Fibroblast of the aortic adventitia (primary cell): ENCODE measurements at regions not wholly inside any gene's neighbourhood (a gene's known extent, or its start where the extent isn't known, plus 50 kb on each side); places are given as distances from the start of the nearest gene placed in this dataset.

ENCODE experiments used
- DNase-seq: peaks from one replicate; pipeline ENCODE4 v3.0.0-alpha.2; 2010; ENCODE audit warnings: low read depth
- H3K4me3 ChIP-seq: 2 replicates; pipeline ENCODE4 v1.5.1; 2011; ENCODE audit warnings: low read depth, mild to moderate bottlenecking, control low read depth, low read length, moderate library complexity
- TF ChIP-seq, protein P1 (sequence below): IDR thresholded peaks from 2 replicates; pipeline ENCODE4 v1.5.1; 2011; ENCODE audit warnings: mild to moderate bottlenecking, low read length, control low read depth, inconsistent platforms; ENCODE audit not compliant: insufficient read depth

DNA sequence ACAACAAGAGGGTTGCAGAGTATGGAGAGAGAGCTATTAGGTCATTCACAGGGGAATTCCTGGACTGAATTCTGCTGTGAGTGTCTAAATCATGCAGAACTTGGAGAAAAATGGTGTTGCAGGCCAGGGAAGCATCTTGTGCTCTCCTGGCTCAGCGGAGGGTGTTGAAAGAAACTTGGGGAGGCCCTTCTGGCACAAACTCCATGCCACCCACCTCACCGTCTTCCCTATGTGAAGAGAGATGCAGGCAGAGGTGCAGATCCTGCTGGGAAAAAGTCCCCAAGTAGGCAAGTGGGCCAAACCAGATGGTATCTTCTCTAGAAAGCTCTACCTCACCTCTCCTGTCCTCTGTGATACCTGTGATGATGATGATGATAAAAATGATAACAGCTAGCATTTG lies 604.3 kb upstream of the API5 start:
- TF ChIP-seq, protein P1, sequence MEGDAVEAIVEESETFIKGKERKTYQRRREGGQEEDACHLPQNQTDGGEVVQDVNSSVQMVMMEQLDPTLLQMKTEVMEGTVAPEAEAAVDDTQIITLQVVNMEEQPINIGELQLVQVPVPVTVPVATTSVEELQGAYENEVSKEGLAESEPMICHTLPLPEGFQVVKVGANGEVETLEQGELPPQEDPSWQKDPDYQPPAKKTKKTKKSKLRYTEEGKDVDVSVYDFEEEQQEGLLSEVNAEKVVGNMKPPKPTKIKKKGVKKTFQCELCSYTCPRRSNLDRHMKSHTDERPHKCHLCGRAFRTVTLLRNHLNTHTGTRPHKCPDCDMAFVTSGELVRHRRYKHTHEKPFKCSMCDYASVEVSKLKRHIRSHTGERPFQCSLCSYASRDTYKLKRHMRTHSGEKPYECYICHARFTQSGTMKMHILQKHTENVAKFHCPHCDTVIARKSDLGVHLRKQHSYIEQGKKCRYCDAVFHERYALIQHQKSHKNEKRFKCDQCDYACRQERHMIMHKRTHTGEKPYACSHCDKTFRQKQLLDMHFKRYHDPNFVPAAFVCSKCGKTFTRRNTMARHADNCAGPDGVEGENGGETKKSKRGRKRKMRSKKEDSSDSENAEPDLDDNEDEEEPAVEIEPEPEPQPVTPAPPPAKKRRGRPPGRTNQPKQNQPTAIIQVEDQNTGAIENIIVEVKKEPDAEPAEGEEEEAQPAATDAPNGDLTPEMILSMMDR: no peak
- no peak for DNase-seq
- H3K4me3 ChIP-seq: no peak overlapping the region

DNA sequence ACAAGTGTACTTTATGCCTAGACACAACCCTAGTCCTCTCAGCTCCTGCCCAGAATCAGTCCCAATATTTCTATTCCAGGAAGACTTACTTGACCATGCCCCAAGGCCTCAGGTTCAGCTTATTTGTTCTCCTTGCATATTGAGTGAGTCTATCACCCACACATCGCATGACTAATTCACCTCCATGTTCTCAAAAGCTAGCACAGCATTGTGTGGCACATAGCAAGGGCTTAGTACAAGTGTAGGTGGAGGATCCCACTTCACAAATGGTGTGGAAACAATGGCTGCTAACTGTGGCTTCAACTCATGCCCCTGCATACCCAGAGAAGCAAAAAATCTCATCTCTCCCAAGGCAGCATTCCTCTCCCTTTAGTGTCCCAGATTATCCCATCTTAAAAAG lies 602.6 kb upstream of the API5 start:
- no peak overlapping the region for H3K4me3 ChIP-seq
- TF ChIP-seq, protein P1: no peak
- DNase-seq: no peak

DNA sequence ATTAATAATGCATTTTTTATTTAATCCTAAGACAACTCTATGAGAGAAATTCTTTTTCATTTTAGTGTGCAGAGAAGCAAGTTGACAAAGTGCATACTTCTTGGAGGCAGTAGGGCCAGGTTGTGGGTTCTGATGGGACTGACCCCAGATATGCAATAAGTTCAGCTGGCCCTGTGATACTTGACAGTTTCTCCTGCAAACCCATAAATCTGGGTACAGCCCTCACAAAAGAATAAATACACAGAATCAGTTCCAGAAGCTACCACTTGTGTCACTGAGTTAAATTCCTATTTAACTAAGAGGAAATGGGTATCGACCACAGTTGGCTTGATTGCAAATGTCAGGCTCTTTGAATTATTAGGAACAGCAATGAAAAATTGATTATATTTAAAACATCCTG lies 598.5 kb upstream of the API5 start:
- TF ChIP-seq, protein P1: no peak
- DNase-seq: no peak
- H3K4me3 ChIP-seq: no peak overlapping the region

DNA sequence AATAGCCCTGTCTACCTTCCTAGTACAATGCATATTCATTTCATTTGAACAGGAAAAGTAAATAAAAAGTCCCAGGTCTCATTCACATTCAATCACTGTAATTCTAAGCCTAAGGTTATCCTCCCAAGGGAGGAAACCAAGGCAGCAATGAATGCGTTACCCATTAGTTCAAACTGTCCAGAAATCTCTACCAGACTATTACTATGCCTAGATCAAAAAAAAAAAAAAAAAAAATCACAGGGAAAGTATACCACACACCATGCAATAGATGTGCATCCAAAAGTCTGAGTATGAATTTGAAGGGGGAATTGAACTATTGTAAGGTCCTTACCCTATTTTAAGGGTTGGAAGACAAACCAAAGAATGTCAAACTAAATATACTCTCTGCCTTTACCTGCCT lies 598.0 kb upstream of the API5 start:
- H3K4me3 ChIP-seq: no peak overlapping the region
- DNase-seq: no peak
- TF ChIP-seq, protein P1: no peak

DNA sequence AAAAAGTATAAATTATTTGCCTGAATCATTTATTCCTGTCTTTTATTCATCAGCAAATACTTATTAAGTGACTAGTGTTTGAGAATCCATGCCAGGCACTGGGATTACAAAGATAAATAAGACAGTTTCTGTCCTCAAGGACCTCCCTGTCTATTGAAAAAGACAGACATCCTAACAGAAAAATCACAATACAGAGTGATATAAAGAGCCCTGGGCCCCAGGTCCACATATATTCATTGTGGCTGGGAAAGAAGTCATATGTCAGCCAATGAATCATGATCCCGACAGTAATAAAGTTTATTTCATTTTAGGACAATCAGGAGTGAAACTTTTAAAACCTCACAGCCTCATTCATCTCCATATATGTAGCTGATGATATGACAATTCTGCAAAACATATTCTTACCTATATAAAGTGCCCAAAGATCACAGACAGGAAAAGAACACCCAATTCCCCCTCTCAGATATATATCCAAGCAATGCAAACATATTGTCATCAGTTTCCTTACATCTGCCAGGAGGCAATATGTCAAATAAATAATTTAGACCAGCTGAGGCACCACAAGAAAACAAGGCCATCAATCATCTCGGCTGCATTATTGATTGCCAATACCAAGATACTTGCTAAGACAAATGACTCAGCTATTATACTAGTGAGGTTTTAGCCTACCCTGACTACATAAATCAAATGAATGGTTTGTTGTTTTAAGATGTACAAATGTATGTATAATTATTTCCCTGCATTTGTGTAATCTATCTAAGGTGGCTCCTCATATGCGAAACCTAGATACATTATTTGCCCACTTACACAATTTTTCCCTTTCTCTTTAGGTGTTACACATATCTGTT lies 590.9 kb upstream of the API5 start:
- TF ChIP-seq, protein P1: no peak
- H3K4me3 ChIP-seq: no peak overlapping the region
- no peak for DNase-seq

DNA sequence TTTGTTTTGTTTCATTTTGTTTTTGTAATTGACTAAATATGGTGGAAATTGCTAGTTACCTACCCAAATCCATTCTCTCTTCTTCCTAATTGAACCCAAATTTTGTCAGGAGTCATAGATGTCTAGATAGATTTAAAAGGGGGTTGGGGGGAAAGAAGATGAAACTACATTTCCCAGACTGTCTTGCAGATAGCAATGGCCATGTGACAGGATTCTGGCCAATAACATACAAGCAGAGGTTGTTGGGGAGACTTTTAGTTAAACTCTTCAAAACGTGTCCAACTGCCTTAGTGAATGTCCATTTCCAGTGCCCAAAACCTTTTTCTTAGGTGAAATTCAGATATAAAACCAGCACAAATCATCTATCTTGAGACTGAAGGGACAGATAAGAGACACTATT lies 583.9 kb upstream of the API5 start:
- TF ChIP-seq, protein P1: no peak
- H3K4me3 ChIP-seq: no peak overlapping the region
- no peak for DNase-seq

DNA sequence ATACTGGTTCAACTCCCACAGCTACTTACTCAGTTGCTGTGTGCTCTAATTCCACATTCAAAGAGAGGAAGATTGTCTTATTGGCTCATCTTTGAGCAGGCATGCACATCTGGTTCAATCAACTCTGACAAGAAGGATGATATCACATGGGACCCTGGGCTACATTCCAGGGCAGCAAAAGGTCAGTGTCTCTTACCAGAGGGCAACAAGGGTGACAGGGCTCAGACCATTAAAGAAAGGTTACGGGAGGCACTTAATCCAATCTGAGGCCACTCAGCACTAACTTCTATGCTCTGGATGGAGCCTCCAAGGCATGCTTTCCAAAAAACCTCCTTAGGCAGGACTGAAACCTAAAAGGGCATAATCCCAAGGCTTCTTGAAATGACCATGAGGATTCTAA lies 549.4 kb upstream of the API5 start:
- no peak overlapping the region for H3K4me3 ChIP-seq
- no peak for DNase-seq
- TF ChIP-seq, protein P1: no peak
